OCI-LY1 (cell line): ENCODE measurements at regions not wholly inside any gene's neighbourhood (a gene's known extent, or its start where the extent isn't known, plus 50 kb on each side); places are given as distances from the start of the nearest gene placed in this dataset.

Experiments
- H2AFZ ChIP-seq: fragments of 200-600 bp; sonication (generic), shearing (Covaris generic); 2 replicates; pipeline ENCODE4 v1.6.0; 2014; ENCODE audit warnings: antibody characterized with exemption, mild to moderate bottlenecking, low read length
- H3F3A ChIP-seq: fragments of 200-600 bp; sonication (generic), shearing (Covaris generic); 2 replicates; pipeline ENCODE4 v1.6.0; 2014; ENCODE audit warnings: mild to moderate bottlenecking, antibody characterized with exemption, low read length, moderate library complexity; ENCODE audit not compliant: insufficient read depth
- H3K27ac ChIP-seq: fragments of 200-600 bp; sonication (generic); 2 replicates; pipeline ENCODE4 v1.5.1; 2014; ENCODE audit warnings: low read length, mixed run types, mild to moderate bottlenecking, low read depth; ENCODE audit not compliant: poor library complexity, severe bottlenecking
- H3K27me3 ChIP-seq: fragments of 200-600 bp; sonication (generic); 2 replicates; pipeline ENCODE4 v1.6.0; 2014; ENCODE audit warnings: antibody characterized with exemption, mild to moderate bottlenecking, low read length, moderate library complexity; ENCODE audit not compliant: insufficient read depth
- H3K36me3 ChIP-seq: fragments of 200-600 bp; sonication (generic); 2 replicates; pipeline ENCODE4 v1.6.1; 2014; ENCODE audit warnings: mild to moderate bottlenecking, antibody characterized with exemption, low read length, moderate library complexity, mixed read lengths; ENCODE audit not compliant: insufficient read depth
- H3K4me1 ChIP-seq: fragments of 200-600 bp; sonication (generic); 2 replicates; pipeline ENCODE4 v1.5.1; 2014; ENCODE audit warnings: mild to moderate bottlenecking, low read length, moderate library complexity; ENCODE audit not compliant: insufficient read depth, severe bottlenecking
- H3K4me2 ChIP-seq: fragments of 200-600 bp; sonication (generic), shearing (Covaris generic); 2 replicates; pipeline ENCODE4 v1.6.1; 2014; ENCODE audit warnings: low read length
- H3K4me3 ChIP-seq: fragments of 200-600 bp; sonication (generic); 2 replicates; pipeline ENCODE4 v1.5.1; 2014; ENCODE audit warnings: low read length, low read depth, mild to moderate bottlenecking, mixed read lengths; ENCODE audit not compliant: poor library complexity, severe bottlenecking
- H3K79me2 ChIP-seq: fragments of 200-600 bp; shearing (Covaris generic); 2 replicates; pipeline ENCODE4 v1.6.1; 2016; ENCODE audit warnings: mixed run types, low read length, mixed read lengths; ENCODE audit not compliant: insufficient read depth
- H3K9ac ChIP-seq: fragments of 200-600 bp; sonication (generic), shearing (Covaris generic); 2 replicates; pipeline ENCODE4 v1.6.1; 2014; ENCODE audit warnings: mild to moderate bottlenecking, low read length, mixed read lengths
- H3K9me2 ChIP-seq: fragments of 200-600 bp; sonication (generic), shearing (Covaris generic); 2 replicates; pipeline ENCODE4 v1.6.1; 2014; ENCODE audit warnings: low read depth, mild to moderate bottlenecking, low read length, mixed read lengths
- H3K9me3 ChIP-seq: fragments of 200-600 bp; shearing (Covaris generic); 2 replicates; pipeline ENCODE4 v1.6.1; 2014; ENCODE audit warnings: low read length, mixed read lengths
- H4K20me1 ChIP-seq: fragments of 200-600 bp; sonication (generic), shearing (Covaris generic); 2 replicates; pipeline ENCODE4 v1.6.0; 2016; ENCODE audit warnings: mild to moderate bottlenecking, low read length; ENCODE audit not compliant: insufficient read depth
- EZH2 ChIP-seq: fragments of 200-600 bp; sonication (generic), shearing (Covaris generic); IDR thresholded peaks from 2 replicates; pipeline ENCODE4 v1.8.0; 2017; ENCODE audit warnings: borderline replicate concordance, mixed run types, mild to moderate bottlenecking, antibody characterized with exemption, low read length, moderate library complexity, mixed read lengths
- TF ChIP-seq, protein P1 (sequence below): fragments of 200-600 bp; sonication (generic), shearing (Covaris generic); IDR thresholded peaks from 2 replicates; pipeline ENCODE4 v1.5.1; 2017; ENCODE audit warnings: mild to moderate bottlenecking, antibody characterized with exemption, low read length, moderate library complexity, mixed read lengths

- Histone ChIP-seq H3K4me1 (no peaks in the 10 kb centered on the region), H3K27ac (no peak overlapping the region), H3K9me2 (no peaks in the 10 kb centered on the region), H3F3A (no peaks in the 10 kb centered on the region), H3K4me2 (no peak overlapping the region), H2AFZ (no peak overlapping the region), H3K36me3 (no peaks in the 10 kb centered on the region), H3K4me3 (no peak overlapping the region), H4K20me1 (no peaks in the 10 kb centered on the region), H3K9ac (no peak overlapping the region), H3K27me3 (no peaks in the 10 kb centered on the region), H3K79me2 (no peaks in the 10 kb centered on the region), H3K9me3 (no peaks in the 10 kb centered on the region)
- TF ChIP-seq, protein P1, sequence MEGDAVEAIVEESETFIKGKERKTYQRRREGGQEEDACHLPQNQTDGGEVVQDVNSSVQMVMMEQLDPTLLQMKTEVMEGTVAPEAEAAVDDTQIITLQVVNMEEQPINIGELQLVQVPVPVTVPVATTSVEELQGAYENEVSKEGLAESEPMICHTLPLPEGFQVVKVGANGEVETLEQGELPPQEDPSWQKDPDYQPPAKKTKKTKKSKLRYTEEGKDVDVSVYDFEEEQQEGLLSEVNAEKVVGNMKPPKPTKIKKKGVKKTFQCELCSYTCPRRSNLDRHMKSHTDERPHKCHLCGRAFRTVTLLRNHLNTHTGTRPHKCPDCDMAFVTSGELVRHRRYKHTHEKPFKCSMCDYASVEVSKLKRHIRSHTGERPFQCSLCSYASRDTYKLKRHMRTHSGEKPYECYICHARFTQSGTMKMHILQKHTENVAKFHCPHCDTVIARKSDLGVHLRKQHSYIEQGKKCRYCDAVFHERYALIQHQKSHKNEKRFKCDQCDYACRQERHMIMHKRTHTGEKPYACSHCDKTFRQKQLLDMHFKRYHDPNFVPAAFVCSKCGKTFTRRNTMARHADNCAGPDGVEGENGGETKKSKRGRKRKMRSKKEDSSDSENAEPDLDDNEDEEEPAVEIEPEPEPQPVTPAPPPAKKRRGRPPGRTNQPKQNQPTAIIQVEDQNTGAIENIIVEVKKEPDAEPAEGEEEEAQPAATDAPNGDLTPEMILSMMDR = no peak
- no peak for TF ChIP-seq EZH2
Measured at GRCh38 chr16:86894029-86894567, 315.7 kb downstream of the FOXL1 start.

DNA sequence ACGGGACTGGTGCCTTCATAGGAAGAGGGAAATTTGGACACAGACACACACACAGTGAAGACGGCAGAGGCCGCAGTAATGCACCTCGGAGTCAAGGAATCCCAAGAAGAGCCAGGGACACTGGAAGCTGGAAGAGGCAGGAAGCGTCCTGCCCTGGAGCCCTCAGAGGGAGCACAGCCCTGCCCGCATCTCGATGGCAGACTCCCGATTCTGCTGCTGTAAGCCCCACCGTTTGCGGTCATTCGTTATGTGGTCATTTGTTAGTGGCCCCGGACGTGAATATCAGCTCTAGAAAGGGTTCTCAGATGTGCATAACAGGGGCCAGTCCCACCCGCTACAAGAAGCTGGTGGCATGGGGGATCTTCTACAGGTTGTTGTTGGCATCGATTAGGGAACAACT lies 316.6 kb downstream of the FOXL1 start:
- Histone ChIP-seq H3K4me3 (no peak overlapping the region), H4K20me1 (no peaks in the 10 kb centered on the region), H3K9me3 (no peaks in the 10 kb centered on the region), H3K9ac (no peak overlapping the region), H2AFZ (no peak overlapping the region), H3F3A (no peaks in the 10 kb centered on the region), H3K27ac (no peak overlapping the region), H3K36me3 (no peaks in the 10 kb centered on the region), H3K27me3 (no peaks in the 10 kb centered on the region), H3K4me1 (no peaks in the 10 kb centered on the region), H3K9me2 (no peaks in the 10 kb centered on the region), H3K79me2 (no peaks in the 10 kb centered on the region), H3K4me2 (no peak overlapping the region)
- TF ChIP-seq, protein P1 = no peak
- no peak for TF ChIP-seq EZH2

- H3K27ac ChIP-seq = no peak overlapping the region
- H3K9ac ChIP-seq = no peak overlapping the region
- H3K9me3 ChIP-seq = no peaks in the 10 kb centered on the region
- H3K79me2 ChIP-seq = no peaks in the 10 kb centered on the region
- H3F3A ChIP-seq = no peaks in the 10 kb centered on the region
- TF ChIP-seq, protein P1 = no peak
- no peak for TF ChIP-seq EZH2
- no peaks in the 10 kb centered on the region for H3K36me3 ChIP-seq
- H3K9me2 ChIP-seq = no peaks in the 10 kb centered on the region
- H2AFZ ChIP-seq = no peak overlapping the region
- no peaks in the 10 kb centered on the region for H3K27me3 ChIP-seq
- H4K20me1 ChIP-seq = no peaks in the 10 kb centered on the region
- H3K4me3 ChIP-seq = no peak overlapping the region
- no peaks in the 10 kb centered on the region for H3K4me1 ChIP-seq
- no peak overlapping the region for H3K4me2 ChIP-seq
Measured at GRCh38 chr16:86895606-86896005, 317.3 kb downstream of the FOXL1 start.
